Upper lobe of left lung (tissue), 4 donors: ENCODE measurements at regions not wholly inside any gene's neighbourhood (a gene's known extent, or its start where the extent isn't known, plus 50 kb on each side); places are given as distances from the start of the nearest gene placed in this dataset.

Experiments used
- CTCF ChIP-seq, 6 experiments: fragments of 450-650 bp in 4 of 6; fragments of 200-600 bp in 2 of 6; sonication (generic) in 2 of 6; IDR thresholded peaks; one replicate each; pipeline ENCODE4 v1.5.1; 2016 to 2019; ENCODE audit warnings: antibody characterized with exemption in 6 of 6
- EP300 ChIP-seq, 4 donors: sonication (generic); formaldehyde crosslinking; IDR thresholded peaks; one replicate each; pipeline ENCODE4 v1.5.1; 2017; ENCODE audit warnings: antibody characterized with exemption in 4 of 4, control low read depth in 2 of 4
- POLR2A ChIP-seq, 4 donors: fragments of 450-650 bp; IDR thresholded peaks; one replicate each; pipeline ENCODE4 v1.5.1; 2016 to 2017; ENCODE audit warnings: antibody characterized with exemption in 4 of 4, mild to moderate bottlenecking in 2 of 4

GRCh38 chr11:95358511-95359340, 127.7 kb upstream of the SESN3 start:
- no peak for TF ChIP-seq EP300 (IDR thresholded peaks at IDR 0.05)
- TF ChIP-seq CTCF (IDR thresholded peaks at IDR 0.05) = no peak
- TF ChIP-seq POLR2A (IDR thresholded peaks at IDR 0.05) = no peak
